ENCODE measurements at regions not wholly inside any gene's neighbourhood (a gene's known extent, or its start where the extent isn't known, plus 50 kb on each side); places are given as distances from the start of the nearest gene placed in this dataset.

DNA sequence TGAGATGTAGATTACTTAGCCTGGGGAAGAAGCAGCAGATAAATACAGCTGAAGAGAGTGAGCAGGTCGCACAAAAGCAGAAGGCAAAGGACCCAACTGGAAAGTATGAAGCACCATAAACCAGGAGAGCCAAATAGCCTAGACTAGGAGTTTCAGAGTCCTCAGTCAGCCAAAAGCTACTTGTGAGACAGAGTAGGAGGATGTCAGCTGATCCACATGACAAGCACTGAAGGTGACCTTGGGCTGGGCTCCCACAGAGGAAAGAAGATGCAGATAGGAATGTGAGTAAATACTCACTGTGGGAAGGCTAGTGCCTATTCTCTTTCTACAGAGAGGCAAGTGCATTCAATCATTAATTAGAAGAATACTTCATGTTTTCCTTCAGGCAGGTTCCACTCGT is 274.0 kb upstream of the POU3F2 start:
- DNase-seq (ENCODE audit: low spot score): no peak

DNA sequence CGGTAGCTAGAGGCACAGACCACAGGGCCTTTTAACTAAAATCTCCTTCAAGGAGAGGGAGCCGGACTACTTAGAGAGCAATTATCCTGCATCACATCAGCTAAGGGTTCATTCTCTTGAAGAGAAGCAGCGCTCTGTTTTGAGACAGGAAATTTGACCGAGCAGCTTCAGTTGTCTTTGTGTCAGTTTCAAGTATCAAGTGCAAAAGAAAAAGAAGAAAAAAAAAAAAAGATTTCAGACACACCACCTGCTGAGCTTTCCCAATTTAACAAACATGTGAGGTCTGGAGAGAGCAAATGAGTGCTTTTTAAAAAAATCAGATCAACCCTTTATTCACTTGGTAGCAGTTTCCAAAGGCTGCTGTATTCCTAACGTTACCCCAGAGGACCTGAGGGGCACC is 273.5 kb upstream of the POU3F2 start:
- no peak for DNase-seq (ENCODE audit: low spot score)

DNA sequence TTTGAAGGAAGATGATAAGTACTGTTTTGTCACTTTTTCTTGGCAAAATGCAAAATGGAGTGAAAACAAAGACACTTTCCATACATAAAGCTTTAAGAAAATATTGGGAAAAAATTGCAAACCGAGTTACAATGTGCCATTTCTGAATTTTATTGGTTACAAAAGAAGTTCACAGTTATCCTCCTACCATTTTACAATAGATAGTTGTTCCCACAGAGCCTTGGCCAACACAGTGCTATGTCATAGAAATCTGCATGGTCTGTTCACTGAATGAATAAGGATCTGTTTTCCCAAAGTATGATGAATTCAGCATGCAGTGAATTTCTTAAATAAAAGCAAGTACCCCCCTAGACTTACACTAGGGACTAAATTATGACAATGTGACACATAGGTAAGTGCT is 268.2 kb upstream of the POU3F2 start:
- no peak for DNase-seq (ENCODE audit: low spot score)

DNA sequence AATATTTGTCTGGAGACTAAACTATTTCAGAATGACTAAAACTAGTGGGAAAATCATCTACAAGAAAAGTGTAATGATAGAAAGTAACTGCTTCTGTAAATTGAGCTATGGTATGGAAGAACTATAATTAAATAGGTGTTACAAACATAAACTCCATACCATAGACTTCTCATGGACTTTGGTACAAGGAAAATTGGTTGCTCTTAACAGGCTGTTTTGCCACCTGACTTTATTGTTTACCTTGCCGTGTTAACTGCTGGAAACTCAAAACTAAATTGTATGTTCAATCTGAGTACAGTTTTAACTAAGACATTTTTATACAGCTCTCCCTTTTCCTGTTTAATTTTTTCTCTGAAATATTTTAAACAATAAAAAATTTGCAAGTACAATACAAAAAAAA is 261.8 kb upstream of the POU3F2 start:
- no peak for DNase-seq (ENCODE audit: low spot score)

DNA sequence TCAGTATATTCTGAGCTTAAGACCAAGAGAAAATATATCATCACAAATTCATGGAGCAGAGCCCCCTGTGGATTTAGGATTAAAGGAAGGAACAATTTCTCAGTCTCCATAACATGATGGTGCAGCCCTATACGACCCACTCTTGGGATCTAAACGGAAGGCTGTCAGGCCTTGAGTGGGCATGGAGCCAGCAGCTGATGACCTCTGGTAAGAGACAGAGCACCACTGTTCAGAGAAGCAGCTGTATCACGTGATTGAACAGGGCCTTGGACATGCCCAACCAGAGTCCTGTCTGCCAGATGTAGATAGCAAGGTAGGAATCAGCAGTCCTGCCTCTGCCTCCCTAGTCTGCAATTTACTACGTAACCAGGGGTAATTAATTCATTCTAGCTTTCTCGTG is 259.4 kb upstream of the POU3F2 start:
- no peak for DNase-seq (ENCODE audit: low spot score)

DNA sequence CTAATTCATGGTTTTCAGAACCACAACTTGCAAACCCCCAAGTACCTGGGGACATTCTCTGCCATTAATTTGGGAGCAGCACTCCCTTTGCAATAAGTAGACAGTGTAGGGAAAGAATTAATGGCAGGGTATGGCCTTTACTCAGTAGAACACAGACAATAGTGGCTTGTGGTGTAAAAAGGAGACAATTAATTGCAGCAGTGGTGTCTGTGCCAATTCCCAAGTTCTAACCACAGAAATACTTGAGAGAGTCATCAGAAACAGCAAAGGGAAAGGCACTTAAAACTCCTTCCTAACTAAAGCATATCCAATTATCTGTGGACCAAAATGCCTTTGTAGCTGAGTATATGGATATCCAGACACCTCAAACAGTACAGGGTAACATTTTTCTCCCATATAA is 257.6 kb upstream of the POU3F2 start:
- no peak for DNase-seq (ENCODE audit: low spot score)

DNA sequence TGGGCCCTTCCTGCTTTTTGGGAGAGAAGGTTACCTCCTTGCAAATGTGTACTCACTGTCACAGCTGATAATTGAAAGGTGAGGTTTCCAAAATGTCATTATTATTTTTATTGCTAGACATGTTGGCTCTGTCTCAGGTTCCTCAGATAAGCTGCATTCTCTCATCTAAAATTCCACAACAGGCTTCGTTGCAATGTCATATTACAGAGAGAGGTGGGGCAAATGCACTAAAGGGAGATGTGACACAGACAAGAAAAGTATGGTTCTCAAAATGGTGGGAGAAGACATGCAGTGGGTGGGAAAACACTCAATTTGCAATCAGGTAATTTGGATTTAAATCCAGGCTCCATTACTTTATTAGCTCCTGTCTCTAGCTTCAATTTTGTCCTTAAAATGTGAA is 256.4 kb upstream of the POU3F2 start:
- no peak for DNase-seq (ENCODE audit: low spot score)

DNA sequence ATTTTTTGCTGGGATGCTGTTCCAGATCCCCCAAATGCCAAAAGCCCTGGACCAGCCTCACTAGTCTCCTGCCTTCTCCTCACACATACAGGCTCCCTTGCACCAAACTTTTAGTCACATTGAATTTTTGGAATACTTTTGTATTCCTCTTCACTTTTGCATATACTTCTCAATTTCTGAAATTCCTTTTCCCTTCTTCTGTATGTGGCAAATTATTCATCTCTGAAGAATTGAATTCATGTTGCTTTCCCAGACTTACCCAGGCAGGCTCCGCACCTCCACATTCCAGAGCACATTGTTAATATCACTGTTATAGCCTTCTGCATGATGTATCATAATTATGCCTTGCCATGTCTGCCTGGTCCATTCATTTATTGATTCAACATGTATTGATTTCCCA is 255.3 kb upstream of the POU3F2 start:
- DNase-seq (ENCODE audit: low spot score): no peak

DNA sequence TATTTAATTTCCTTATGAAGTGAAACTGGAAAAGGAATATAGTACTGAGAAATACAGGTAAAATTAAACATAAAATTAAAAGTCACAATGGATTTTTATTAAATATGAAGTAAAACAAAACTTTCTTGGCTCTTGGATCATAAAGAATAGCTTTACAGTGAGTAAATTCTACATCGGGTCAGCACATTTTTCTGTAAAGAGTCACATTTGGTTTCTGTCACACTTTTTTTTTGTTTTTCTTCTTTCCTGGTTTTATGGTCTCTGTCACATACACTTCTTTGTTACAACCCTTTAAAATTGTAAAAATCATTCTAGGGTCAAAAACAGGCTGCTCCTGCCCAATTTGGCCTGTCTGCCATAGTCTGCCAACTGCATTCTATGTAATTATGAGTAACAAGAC is 254.4 kb upstream of the POU3F2 start:
- no peak for DNase-seq (ENCODE audit: low spot score)

DNA sequence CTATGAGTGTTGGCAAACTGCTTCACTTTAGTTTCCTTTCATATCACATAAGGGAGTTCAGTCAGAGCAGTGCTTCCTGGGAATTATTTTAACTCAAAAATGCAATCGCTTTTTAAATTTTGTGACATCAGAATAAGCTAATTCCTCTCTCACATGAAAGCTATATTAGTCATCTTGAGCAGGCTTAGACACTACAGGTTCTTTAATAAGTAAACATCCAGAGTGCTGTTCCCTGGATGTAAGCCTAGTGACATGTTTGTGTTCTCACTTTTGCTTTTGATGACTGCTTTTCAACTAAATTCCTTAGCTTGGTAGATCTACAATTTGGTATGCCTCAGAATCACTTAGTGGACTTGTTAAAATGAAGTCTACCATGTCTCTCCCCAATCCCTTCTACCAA is 252.7 kb upstream of the POU3F2 start:
- no peak for DNase-seq (ENCODE audit: low spot score)

DNA sequence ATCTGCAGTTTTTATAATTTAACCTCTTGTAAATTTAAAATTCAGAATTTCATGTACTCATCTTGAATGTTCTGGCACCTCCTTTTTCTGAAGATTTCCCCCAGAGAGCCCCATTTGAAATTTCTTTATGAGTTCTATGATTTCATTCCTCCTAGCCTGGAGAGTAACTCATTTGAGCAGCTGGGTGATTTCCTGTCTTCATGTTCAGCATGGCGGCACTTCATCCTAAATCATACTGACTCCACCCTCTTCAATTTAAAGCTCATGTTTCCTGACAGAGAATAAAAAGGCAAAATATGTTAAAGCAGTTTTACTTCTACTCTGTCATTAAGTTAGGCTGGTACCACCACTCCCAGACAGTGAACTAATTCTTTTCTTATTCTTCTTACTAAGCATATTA is 250.9 kb upstream of the POU3F2 start:
- no peak for DNase-seq (ENCODE audit: low spot score)

DNA sequence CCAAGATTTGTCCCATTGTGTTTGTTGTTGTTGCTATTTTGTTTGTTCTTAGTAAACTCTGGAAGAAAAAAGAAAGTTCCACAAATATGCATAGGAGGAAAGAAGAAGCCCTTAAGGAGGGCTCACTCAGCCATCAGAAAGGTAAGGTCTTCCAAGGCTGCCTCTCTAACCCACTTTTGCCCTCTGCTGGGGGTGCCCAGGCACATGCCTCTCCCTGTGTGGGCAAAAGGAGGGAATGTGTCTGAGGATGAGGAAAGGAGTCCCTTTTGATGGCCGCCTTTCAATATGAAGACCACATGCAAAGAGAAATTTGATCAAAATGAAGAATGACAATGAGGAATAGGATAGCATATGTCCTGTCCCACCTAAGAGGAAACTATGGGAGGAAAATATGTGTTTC is 248.2 kb upstream of the POU3F2 start:
- DNase-seq (ENCODE audit: low spot score): no peak

DNA sequence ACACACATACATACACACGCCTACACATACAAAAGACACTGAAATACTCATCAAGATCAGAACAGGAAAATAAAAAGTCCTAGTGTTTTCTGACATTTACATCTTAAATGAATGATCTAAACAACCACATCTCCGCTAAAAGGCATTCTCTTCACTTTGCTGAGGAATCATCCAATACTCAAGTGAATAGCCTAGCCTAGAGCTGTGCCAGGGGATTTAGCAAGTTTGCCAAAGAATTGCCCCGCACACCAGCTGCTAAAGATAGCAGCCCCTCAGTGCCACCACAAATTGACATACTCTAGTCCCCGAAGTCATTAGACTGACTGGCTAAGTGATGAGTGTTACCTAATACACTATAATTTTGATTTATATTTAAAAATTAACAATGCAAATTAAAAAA is 246.8 kb upstream of the POU3F2 start:
- DNase-seq (ENCODE audit: low spot score): no peak

DNA sequence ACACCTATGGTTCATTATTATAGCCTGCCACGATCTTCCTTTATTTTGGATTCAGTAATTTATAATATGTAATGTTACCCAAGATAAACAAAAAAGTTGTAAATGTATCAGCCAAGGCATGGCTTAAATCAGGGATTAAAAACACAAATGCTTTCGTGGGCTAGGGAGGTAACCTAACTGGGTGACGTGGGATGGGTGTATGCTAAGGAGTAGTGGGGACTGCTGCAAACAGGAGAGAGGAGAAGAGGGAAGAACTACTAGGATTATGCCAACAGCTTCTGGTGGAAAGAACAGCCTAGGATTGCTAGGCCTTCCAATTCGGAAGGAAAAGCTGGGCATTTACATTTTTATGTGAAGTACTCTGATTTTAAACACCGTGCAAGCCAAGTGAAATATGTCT is 244.8 kb upstream of the POU3F2 start:
- no peak for DNase-seq (ENCODE audit: low spot score)

DNA sequence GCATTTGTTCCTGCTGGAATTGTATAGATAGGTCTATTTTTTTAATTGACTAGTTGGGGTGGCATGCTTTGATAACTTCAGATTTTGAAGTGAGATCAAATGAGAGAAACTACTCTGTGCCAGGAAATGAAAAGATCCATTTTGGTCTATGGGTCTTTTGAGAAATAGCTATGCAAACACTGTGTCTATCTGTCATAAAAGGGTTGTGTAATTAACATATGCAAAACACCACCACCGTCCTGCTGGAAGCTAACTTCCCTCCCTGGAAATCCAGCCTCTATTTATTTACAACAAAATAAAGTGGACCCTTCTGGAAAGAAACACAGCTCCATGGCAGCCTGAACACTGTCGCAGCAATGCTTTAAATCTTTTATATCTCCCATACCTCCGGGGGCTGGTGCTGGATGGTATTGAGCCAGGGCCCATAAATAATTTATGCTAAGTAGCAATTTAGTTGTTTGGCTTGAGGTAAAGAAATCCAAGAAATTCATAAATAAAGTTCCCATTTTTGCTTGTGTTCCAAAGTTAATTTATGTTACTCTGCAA is 244.2 kb upstream of the POU3F2 start:
- DNase-seq (ENCODE audit: low spot score): no peak

DNA sequence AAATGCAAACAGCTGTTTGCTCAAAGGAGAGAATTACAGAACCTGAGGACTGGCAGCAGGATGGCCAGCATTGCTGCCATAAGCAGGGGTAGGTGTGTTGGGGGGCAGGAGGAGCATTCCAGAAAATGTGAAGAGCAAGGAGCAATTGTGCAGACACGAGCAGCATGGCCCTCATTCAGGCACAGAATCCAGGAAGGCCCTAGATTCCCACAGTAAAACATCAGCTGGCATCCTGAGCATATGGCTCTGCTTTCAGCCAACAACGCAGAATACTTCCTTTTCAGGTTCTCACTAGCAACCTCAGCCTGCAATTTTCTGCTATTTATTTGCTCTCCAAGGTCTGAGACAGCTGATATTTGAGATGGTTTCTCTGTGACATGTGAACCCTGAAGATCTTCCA is 243.4 kb upstream of the POU3F2 start:
- no peak for DNase-seq (ENCODE audit: low spot score)

DNA sequence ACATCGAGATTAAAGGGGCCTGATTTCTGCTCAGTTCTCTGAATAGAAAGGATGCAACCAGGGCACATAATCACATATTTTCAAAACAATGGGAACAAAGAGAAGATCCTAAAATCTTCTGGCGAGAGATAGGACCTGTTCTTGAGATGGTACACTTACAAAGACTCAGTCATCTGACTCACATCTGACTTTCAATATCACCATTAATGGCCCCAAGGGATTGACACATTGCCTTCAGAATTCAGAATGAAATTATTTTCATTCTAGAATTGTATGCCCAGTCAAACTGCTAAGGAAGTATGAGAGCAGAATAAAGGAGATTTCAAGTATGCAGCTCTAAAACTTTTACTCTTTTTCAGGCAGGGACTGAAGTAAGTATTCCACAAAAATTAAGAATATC is 240.7 kb upstream of the POU3F2 start:
- no peak for DNase-seq (ENCODE audit: low spot score)

DNA sequence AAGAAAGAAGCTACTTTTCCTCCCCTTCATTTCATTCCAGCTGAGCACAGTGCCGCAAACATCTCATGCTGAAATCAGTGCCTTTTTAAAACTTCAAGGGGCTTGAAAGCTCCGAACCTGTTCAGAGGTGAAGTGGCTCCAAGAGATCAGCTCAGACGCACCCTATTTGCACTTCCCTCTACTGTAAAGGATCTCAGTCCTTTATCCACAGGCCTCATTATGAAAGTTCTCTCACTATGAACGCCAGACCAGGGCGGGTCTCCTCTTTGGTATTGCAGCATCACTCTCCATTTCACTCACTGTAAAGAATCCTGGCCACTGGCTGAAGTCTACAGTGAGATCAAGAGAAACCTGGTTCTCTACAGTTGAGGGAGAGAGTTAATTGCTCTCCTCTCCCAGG is 232.7 kb upstream of the POU3F2 start:
- no peak for DNase-seq (ENCODE audit: low spot score)

DNA sequence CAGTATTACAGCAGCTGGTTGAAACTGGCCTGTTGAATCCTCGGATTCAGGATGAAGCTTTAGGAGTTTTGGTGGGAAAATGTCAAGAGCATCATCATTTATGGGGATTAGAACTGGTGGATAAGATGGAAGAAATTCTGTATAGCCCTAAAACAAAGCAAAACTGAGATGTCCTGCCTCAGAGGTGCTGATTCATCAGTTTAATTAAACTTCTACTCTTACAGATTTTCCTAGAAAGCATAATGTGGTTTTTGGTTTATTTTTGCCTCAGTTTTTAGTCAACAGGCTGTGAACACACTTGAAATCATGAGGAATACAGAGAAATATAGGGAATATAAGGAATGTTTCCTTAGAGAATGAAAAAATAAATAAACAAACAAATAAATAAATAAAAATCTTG is 228.7 kb upstream of the POU3F2 start:
- no peak for DNase-seq (ENCODE audit: low spot score)

DNA sequence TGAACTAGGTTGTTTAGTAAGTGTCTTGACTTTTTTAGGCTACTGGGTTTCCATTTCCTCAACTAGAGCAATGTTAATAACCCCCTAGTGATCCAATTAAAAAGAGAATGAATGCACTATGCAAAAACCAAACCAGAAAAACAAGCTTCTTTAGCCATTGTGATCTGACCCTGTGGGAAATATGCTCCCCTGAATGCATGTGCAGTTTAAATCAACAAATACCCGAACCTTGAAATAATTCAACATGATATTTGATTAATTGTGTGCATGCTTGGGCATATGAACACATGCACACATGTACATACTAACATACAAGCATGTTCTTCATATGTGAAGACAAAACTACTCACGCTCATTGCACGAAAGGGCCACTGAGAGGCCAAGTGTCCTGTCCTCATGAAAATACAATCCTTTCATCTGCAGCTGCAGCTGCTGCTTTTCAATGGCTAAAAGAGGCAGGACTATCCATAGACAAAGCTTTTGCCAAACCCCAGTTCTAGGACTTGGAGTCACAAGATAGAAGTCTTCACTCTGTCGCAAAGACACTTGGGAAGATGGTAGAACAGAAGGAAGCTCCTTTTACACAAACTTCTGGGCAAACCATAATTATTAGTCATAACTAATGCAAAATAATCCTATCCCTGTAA is 207.1 kb upstream of the POU3F2 start:
- no peak for DNase-seq (ENCODE audit: low spot score)

DNA sequence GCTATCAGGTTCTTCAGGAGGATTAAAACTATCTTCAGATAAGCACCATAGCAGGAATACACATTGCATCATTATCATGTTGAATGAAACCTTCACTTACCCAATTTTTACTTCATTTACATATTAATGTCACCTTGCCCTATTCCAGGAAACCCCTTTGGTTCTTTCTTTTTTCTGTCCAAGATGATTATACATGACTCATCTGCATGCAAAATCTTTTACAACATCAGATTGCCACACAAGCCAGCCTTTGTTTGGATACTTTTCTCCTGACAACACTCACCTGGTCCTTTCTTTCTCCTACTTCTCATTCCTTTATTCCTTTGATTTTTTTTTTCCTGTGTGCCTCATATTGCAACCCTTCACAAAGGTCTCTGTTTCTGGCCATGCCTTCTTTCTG is 200.5 kb upstream of the POU3F2 start:
- DNase-seq (ENCODE audit: low spot score): no peak

DNA sequence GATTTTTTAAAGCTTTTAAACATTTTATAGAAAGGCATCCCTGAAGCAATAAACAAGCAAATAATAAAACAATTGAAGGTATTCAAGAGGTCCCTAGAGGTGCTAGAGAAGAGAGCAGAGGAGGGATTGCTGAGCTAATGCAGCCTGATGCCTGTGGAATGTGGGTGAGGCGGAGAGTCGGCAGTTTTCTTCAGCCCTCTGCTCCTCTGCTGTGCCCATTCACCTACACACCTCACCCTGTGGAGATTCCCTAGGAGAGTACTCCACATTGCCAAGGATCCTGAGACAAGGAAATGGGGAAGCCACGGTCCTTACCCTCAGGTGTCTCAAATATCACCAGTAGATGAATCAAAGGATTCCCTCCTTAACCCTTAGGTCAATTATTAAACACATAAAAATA is 199.8 kb upstream of the POU3F2 start:
- no peak for DNase-seq (ENCODE audit: low spot score)

DNA sequence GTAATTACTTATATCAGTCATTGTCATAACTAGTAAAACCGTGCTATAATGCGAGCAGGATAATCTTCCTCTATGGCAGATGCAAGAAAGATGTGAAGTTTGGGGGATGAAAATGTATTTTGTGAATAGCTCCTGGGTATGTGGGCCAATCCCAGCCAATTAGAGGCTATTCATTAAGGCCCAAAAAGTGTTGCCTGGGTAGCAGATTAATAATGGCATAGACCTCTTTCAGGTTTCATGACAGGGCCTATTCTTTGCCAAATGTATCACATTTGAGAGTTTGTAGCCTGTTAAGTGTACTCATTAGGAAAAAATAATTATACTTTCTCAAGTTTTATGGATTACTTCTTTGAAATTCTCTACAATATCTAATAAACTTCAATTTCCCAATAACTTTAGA is 199.2 kb upstream of the POU3F2 start:
- no peak for DNase-seq (ENCODE audit: low spot score)

DNA sequence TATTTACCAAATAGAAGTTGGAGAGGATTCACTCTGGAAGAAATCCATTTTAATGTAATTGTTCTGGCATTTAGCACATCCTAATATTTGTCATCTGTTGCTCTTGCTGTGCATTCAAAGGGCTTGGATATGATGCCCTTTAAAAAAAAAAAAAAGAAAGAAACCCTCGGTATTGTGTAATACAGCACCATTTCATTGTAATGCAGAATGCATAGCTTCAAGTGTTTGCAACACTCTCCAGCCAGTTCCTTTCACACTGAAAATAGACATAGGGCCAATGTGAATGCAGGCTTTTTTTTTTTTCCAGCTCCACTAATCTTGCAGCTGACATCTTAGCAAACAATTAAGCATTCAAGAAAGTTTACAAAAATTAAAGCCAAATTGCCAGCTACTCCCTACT is 197.4 kb upstream of the POU3F2 start:
- no peak for DNase-seq (ENCODE audit: low spot score)
